ENCODE measurements at regions not wholly inside any gene's neighbourhood (a gene's known extent, or its start where the extent isn't known, plus 50 kb on each side); places are given as distances from the start of the nearest gene placed in this dataset.

GRCh38 chr3:180332608-180333007, 269.4 kb upstream of the TTC14 start:
- intact Hi-C loops (cut with DNase I; ENCODE audit: low total_unique reads) (no loop called here), in situ Hi-C loops (cut with MboI; ENCODE audit: low pct_ligation_motif_present in 1 of 4, low pct_unique_long_range_greater_than_20kb in 1 of 4, low sequenced_read_pairs in 3 of 4) (no loop called here)
- Histone ChIP-seq H3K4me3 (no peak overlapping the region), H3K4me1 (no peaks in the 10 kb centered on the region), H3K9me3 (no peaks in the 10 kb centered on the region), H3K36me3 (no peaks in the 10 kb centered on the region), H3K27me3 (no peaks in the 10 kb centered on the region), H3K27ac (no peak overlapping the region)
- 63 to 67% methylated on average over 4 of the region's 4 CpGs for WGBS, 2 donors (ENCODE audit: low coverage in 1 of 2)
- no peak for DNase-seq
- TF ChIP-seq POLR2AphosphoS5 (IDR thresholded peaks at IDR 0.05): no peak
- TF ChIP-seq POLR2A (IDR thresholded peaks at IDR 0.05): no peak
- TF ChIP-seq CTCF (IDR thresholded peaks at IDR 0.05): no peak
- TF ChIP-seq EP300 (IDR thresholded peaks at IDR 0.05; ENCODE audit: low read depth): no peak

- WGBS, 2 donors (ENCODE audit: low coverage in 1 of 2): 49 to 58% methylated on average over 3 of the region's 3 CpGs
- no peak overlapping the region for H3K4me3 ChIP-seq
- intact Hi-C loops (cut with DNase I; ENCODE audit: low total_unique reads) (no loop called here), in situ Hi-C loops (cut with MboI; ENCODE audit: low pct_ligation_motif_present in 1 of 4, low pct_unique_long_range_greater_than_20kb in 1 of 4, low sequenced_read_pairs in 3 of 4) (no loop called here)
- no peaks in the 10 kb centered on the region for H3K4me1 ChIP-seq
- H3K27ac ChIP-seq: no peak overlapping the region
- no peak for DNase-seq
- no peaks in the 10 kb centered on the region for H3K27me3 ChIP-seq
- H3K36me3 ChIP-seq: no peaks in the 10 kb centered on the region
- H3K9me3 ChIP-seq: no peaks in the 10 kb centered on the region
- TF ChIP-seq POLR2A (IDR thresholded peaks at IDR 0.05): no peak
Measured at GRCh38 chr3:180335050-180335449, 266.9 kb upstream of the TTC14 start.

GRCh38 chr3:180340395-180340794, 261.6 kb upstream of the TTC14 start:
- WGBS, 2 donors (ENCODE audit: low coverage in 1 of 2): 84% methylated on average over 2 of the region's 2 CpGs; no CpG with 5 or more reads in 1 of the 2 donors
- in situ Hi-C loops (cut with MboI; ENCODE audit: low pct_ligation_motif_present in 1 of 4, low pct_unique_long_range_greater_than_20kb in 1 of 4, low sequenced_read_pairs in 3 of 4): no loop called here
- no peaks in the 10 kb centered on the region for H3K36me3 ChIP-seq
- H3K9me3 ChIP-seq: no peaks in the 10 kb centered on the region
- TF ChIP-seq CTCF (IDR thresholded peaks at IDR 0.05) (no peak), POLR2AphosphoS5 (IDR thresholded peaks at IDR 0.05) (no peak)
- no peak for DNase-seq
- no peak overlapping the region for H3K27ac ChIP-seq
- no peaks in the 10 kb centered on the region for H3K27me3 ChIP-seq
- H3K4me3 ChIP-seq: no peak overlapping the region
- intact Hi-C loops (cut with DNase I; ENCODE audit: low total_unique reads): no loop called here
- no peaks in the 10 kb centered on the region for H3K4me1 ChIP-seq

- H3K4me3 ChIP-seq: no peak overlapping the region
- TF ChIP-seq EP300 (IDR thresholded peaks at IDR 0.05; ENCODE audit: low read depth) (no peak), POLR2A (IDR thresholded peaks at IDR 0.05) (no peak), POLR2AphosphoS5 (IDR thresholded peaks at IDR 0.05) (no peak), CTCF (IDR thresholded peaks at IDR 0.05) (no peak)
- DNase-seq: no peak
- no peaks in the 10 kb centered on the region for H3K9me3 ChIP-seq
- H3K27me3 ChIP-seq: no peaks in the 10 kb centered on the region
- in situ Hi-C loops (cut with MboI; ENCODE audit: low pct_ligation_motif_present in 1 of 4, low pct_unique_long_range_greater_than_20kb in 1 of 4, low sequenced_read_pairs in 3 of 4) (no loop called here), intact Hi-C loops (cut with DNase I; ENCODE audit: low total_unique reads) (no loop called here)
- H3K4me1 ChIP-seq: no peaks in the 10 kb centered on the region
- 39 to 66% methylated on average over 2 to 3 of the region's 3 CpGs for WGBS, 2 donors (ENCODE audit: low coverage in 1 of 2)
- H3K36me3 ChIP-seq: no peaks in the 10 kb centered on the region
- H3K27ac ChIP-seq: no peak overlapping the region
Measured at GRCh38 chr3:180341516-180341915, 260.4 kb upstream of the TTC14 start.

- no peaks in the 10 kb centered on the region for H3K36me3 ChIP-seq
- H3K4me3 ChIP-seq: no peak overlapping the region
- H3K27ac ChIP-seq: no peak overlapping the region
- 70 to 77% methylated on average over 3 of the region's 3 CpGs for WGBS, 2 donors (ENCODE audit: low coverage in 1 of 2)
- no peaks in the 10 kb centered on the region for H3K4me1 ChIP-seq
- TF ChIP-seq POLR2AphosphoS5 (IDR thresholded peaks at IDR 0.05): no peak
- no peak for TF ChIP-seq EP300 (IDR thresholded peaks at IDR 0.05; ENCODE audit: low read depth)
- TF ChIP-seq POLR2A (IDR thresholded peaks at IDR 0.05): no peak
- TF ChIP-seq CTCF (IDR thresholded peaks at IDR 0.05): no peak
- H3K9me3 ChIP-seq: no peaks in the 10 kb centered on the region
- no peaks in the 10 kb centered on the region for H3K27me3 ChIP-seq
- no peak for DNase-seq
- intact Hi-C loops (cut with DNase I; ENCODE audit: low total_unique reads): no loop called here
- in situ Hi-C loops (cut with MboI; ENCODE audit: low pct_ligation_motif_present in 1 of 4, low pct_unique_long_range_greater_than_20kb in 1 of 4, low sequenced_read_pairs in 3 of 4): no loop called here
Measured at GRCh38 chr3:180351601-180352000, 250.4 kb upstream of the TTC14 start.
